HG03103 (cell line): ENCODE measurements at regions not wholly inside any gene's neighbourhood (a gene's known extent, or its start where the extent isn't known, plus 50 kb on each side); places are given as distances from the start of the nearest gene placed in this dataset.

Experiments used
- ATAC-seq: cut with Tn5 transposase; IDR thresholded peaks from one replicate; pipeline ENCODE4 v1.9.1; 2021; ENCODE audit warnings: low read depth; ENCODE audit not compliant: unreplicated experiment

DNA sequence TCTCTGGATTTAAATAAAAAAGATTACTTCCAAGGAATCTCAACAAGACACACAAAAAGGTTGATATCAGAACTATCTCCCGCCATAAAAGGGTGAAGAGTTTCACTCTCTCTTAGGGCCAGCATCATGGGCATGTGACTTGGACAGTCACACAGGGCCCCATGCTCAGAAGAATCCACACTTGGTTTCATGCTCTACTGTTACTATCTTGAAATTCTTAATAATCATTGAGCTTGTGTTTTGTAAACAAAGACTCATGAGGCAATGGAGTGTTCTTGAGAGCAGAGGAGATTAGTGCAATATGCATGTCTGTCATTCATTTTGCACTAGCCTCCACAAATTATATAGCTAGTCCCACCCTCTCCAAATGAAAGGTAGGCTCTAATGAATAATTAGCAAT is 58.4 kb downstream of the HMHB1 start:
- no peak for ATAC-seq

DNA sequence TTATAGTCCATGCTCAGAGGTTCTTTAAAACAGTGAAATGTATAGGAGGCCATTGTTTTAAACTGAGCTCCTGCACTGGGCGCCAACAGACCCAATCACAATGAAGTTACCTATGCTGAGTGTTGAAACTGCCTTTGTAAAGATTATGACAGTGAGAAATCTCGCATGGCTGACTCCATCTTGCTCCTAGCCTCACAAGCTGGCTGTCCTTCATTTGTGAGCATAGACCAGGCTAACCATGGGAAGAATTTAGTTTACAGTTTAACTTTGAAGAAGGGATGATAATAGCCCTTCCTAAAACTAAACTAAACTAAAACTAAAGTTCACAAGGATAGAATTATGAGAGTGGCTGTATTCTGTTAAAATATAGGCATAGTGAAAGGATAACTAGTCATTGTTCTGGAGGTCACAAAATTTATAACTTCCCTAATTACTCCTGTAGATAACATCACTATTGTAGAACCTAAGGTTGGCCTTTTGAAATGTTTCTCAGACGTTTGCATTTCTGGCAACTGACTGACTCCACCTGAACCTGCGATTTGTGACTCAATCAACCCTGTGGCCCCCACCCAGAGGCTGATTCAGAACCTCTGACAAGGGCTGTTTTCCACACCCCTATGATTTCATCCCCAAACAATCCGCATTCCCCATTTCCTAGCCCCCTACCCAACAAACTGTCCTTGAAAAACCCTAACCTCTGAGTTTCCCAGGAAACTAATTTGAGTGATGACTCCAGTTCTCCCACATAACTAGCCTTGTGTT is 59.1 kb downstream of the HMHB1 start:
- ATAC-seq, result no peak

DNA sequence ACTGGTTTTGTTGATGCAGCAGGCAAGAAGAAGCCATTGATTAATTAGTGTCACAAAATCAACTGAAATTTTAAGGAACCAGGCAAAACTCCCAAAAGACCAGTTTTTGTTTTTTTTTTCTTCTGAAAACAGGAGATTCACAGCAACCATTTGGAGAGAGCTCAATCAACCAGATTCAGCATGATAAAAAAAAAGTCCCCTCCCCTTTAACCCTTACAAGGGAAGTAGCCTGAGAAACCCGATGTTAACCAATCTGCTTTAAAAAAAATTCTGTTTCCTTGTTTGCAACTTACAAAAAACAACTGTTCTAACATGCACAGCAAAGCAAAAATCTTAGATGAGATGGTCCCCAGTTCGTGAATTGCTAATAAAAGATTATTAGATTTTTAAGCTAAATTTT is 59.7 kb downstream of the HMHB1 start:
- no peak for ATAC-seq

DNA sequence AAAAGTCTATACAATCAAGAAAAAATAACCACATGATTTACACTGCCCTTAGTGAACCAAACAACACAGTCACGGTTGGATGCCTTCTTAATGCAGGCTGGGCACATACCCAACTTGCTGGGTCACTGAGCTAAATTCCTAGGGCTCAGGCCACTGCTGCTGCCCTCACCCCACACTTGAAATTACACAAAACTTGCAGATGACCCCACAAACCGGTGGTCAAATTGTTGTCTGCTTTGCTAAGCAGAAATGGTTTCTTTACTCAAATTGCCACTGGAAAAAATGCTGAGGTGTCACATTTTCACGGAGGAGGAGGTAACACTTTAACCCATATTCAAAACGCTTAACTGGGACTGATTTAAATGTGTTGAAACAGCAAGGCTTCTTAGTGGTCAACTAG is 62.4 kb downstream of the HMHB1 start:
- no peak for ATAC-seq

DNA sequence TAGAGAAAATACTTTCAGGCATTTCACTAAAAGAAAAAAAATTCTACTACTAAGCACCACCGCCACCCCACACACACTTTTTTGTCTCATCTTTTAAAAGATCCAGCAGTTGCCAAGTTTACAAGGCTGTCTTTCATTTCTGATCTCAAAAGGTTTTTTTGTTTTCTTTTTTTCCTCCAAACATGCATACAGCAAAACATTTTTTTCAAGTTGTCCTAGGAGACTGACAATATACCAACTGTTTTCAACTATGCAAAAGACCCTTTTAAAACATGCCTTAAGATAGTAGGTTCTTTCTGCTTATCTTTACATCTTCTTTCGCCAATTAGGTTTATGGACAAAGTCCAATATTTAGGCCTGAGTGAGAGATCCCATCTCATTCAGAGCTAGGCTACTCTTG is 65.2 kb downstream of the HMHB1 start:
- ATAC-seq, result no peak

DNA sequence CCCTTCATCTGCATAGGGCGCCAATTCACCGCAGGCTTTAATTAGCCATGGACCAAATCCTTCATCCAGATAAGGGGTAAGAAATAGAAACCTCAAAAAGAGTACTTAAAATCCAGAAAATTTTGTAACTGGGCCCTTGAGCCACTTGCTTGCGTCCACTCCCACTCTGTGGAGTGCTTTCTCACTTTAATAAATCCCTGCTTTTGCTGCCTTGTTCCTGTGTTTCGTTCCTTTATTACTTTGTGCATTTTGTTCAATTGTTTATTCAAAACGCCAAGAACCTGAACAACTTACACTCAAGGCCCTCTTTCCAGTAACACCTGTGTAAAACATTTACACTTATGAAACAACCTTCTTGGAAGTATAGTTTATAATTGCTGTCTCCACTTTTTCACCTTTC is 66.5 kb downstream of the HMHB1 start:
- ATAC-seq, result no peak

DNA sequence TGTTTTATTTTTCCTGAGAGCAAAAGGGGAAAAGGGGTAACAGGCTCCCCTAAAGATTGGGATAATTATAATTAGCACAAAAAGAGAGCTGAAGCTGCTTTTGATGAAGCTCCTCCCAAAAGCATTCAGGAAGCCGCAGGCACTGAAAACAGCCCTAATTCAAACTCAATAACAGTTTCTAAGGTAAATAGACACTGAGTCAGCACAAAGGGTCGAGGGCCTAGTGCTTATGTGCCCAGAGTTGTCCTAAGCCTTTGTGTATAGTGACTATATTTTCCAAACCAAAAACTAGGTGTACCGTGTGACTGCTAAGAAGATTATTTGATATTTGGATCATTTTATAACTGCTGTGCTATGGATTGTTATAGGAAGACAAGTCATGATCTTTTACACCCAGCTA is 67.7 kb downstream of the HMHB1 start:
- ATAC-seq, result no peak

DNA sequence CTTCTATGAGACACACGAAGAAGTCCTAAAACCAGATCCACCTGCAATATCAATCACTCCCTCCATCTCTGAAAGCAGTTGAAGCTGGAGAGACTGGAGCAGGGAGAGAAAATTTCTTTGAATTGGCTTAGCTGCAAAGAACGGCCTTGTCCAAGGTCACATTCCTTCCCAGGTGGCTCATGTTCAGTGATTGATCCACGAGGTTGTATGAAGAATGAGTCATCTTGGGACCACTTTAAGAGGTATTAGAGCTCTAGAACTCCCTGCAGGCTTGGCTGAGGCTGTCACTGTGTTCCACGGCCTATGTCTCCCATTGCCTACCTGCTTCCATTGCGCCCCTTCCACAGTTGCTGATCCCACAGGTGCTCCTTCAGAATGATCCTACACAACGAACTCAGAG is 68.2 kb downstream of the HMHB1 start:
- ATAC-seq, result no peak

DNA sequence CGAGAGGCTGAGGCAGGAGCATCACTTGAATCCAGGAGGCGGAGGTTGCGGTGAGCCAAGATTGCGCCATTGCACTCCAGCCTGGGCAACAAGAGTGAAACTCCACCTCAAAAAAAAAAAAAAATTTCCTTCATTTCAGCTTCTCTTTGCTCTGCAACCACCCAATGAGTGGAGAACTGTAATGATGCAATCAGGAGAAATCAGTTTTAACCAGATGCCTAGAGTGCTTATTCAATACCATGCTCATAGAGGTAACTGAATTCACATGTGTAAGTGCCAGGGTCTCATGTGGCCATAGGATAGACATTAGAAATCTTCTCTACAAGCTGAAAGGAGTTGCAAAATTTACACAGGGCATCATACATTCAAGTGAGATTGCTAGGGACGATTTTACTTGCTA is 70.6 kb downstream of the HMHB1 start:
- no peak for ATAC-seq

DNA sequence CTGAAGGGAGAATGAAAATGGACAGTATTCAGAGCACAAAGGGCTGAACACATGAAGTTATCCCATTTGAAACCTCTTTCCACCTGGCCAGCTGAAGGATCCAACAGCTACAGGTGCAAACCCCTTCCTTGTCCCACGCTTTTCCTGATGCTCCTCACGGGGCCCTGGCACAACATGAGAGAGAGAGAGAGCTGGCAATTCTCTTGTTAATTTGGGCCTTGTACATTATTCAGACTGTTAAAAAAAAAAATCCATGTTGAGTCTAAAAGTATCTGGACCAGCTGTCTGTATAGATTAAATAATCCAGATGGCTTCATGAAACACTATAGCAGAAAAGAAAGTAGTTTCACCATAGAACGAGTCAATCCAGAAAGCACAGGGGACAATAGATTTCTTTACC is 74.1 kb downstream of the HMHB1 start:
- no peak for ATAC-seq

DNA sequence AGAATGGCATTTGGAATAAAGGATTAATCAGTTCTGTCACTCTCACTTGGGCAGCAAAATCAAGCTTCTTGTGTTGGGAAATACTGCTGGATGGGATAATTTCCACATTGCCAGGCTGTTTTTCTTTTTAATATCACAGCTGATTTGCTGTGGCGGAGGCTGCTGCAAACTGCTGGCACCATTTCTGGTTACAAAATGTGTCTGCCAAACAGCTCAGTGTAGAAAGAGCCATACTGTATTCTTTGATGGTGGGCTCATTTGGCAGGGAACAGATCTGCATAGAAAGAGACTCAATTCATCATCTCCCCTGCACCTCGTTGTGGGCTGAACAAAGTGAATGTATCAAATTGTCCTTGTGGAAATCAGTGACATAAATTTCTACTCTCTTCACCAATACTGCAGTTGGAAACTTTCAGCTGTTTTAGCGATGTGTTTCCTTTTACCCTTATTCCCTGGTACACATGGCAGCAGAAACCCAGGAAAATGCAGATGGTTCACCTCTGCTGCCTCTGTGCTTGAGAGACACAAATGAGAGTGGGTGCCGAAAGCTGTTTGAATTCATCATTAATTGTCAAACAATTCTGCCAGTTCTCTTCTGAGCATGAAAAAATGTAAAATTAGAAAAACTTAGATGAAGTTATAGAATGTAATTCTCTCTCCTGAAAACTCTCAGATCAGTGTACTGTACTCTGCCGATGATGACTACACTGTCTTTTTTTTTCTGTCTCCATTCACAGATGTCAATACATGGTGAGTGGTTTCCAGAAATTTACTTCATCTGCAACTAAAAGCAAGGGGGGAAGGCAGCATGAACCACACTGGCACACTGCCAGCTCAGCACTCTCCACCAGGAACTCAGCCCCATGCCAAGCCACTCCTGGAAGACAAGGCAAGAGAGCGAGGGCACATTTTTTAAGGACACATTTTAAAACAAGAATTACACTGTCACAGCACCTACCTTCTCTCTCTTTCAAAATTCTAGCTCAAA is 75.0 kb downstream of the HMHB1 start:
- no peak for ATAC-seq

DNA sequence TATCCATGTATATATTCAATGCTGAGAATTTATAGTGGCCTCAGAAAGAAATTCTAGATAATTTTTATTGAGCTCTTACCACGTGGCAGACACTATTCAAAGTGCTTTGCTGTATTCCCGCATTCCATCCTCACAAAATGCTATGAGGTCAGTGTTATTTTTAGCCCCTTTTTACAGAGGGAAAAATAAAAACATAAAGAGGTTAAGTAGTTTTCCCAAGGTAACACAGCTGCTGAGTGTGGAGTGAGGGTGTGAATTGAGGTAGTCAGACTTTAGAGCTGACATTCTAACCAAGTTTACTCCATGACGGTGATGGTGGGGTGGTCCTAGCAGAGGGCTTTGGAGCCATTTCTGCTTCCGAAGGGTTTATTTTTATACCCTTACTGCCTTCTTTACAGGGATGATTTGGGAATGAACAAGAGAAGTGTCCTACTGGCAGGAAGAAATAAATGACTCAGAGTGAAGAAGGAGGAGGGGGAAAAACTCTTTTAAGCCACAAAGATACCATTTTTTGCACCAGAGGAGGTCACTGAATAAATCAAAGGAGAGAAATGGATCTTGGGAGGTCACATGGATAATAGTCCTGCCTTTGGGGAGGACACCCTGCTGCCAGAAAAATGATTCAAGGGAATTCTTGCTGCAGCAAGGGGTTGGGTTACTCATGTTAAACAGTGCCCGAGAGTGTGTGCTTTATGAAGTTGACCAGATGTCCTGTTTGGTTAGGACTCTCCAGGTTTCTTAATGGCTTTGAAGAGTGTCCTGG is 76.1 kb downstream of the HMHB1 start:
- ATAC-seq, result no peak

DNA sequence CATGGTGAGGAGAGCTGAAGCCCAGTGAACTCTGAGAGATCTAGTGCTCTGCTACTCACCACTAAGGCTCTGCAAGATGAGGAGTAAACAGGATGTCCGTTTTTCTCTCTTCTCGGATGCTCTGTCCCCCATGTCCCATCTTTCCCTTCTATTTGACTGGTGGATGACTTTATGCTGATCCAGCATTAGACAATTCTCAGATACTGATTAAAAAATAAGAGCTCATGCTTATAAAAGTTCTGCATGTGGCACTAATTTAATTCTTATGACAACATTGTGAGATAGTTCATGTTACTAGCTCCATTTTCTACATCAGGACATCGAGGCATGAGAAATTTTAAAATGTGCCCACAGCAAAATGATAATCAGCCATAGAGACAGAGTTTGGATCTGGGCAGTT is 77.0 kb downstream of the HMHB1 start:
- no peak for ATAC-seq

DNA sequence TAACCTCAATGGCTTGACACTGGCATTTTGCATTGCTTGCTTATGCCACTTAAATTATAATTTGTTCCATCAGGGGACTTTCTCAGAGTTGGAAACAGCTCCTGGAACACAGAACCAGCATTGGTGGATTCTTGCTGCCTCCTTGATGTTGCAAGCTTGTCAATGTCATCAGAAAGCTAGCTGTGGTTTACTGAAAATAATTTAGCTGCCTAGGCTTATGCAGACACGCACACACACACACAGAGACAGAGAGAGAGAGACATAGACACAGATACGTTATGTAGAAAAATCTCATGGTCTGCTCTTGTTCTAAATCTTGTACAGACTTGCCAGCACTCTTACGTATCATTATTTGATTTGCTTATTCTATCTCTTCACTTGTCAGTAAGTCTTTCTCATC is 78.0 kb downstream of the HMHB1 start:
- ATAC-seq, result no peak

DNA sequence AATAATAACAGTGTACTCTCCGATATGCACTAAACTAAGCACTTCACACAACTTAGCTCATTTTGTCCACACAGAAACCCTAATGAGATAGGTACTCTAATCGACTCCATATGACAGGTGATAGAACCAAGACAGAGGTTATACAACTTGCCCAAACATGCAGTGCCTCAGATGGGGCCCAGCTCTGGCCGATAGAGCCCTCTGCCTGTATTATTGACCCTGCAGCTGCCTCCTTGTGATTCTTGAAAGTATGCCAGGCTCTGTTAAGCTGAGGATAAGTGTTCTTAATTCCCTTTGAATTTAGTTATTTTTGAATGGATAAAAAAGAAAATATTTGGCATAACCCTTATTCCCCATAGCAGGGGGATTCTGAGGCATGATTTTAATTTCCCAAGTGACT is 78.5 kb downstream of the HMHB1 start:
- no peak for ATAC-seq

DNA sequence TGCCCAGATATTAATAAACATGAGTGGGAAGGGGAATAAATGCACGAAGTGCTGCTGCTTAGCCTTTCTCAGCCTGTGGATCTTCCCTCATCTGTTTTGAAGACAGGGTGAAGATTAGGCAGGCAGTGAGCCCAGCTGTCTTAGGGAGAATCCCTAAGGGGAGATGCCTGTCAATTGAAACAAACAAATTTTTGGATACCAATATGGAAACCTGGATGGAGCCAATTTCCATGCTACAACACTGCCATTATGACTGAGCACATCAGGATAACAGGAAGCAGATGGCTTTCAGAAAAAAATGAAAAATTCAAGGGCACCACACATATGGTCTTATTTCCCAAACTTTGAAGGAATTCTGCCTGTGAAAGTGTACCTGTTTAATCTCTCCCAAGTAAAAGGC is 80.3 kb downstream of the HMHB1 start:
- ATAC-seq, result no peak

DNA sequence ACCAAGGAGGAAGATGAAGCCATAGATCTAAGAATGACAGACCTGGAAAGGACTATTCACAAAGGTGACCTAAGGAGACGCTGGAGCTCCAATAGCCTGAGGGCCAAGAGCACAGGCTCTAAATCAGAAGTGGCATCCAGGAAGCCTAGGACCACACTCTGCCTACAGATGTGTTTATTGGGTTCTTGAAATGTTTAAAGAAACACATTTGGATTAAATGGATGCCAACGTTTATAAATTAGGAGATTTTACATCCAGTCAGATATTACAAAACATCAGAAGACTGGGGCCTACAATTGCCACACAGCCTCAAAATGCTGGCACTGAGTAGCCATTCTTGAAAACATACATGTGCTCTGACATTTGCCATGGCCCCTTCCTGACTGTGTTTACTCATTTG is 80.9 kb downstream of the HMHB1 start:
- no peak for ATAC-seq

DNA sequence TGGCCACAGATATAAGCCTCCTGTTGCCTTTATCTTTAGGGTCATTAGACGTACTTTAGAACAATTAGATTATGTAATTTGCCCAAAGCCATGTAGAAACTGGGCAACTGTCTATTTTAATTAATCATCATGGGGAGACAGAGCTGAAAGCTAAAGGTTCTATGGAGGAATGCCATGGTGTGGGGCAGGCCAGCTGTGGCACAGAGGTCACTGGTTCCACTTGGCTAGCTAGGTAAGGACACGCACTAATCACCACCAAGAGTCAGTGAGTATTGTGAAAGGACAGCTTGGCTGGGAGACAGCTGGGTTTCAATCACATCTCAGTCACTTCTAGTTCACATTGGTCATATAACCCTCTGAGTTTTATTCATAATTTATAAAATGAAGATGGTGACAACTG is 81.7 kb downstream of the HMHB1 start:
- ATAC-seq, result no peak

DNA sequence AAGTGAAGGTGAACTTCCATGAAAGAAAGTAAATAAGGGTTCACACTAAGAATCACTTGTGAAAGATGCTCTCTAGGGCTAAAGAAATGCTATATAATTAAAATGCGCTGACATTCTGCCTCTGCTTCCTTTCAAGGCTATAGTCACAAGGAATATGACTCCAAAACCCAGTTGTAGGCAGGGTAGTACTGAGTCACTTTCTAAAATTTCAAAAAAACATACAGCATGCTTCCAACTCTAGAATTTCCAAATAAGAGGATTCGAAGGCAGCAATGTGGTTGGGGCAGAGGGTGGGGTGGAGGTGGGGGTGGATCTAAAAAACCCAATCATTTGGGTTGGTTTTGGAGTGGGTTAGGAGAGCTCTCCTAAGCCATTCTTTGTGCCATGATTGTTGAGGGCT is 84.6 kb downstream of the HMHB1 start:
- ATAC-seq, result no peak

DNA sequence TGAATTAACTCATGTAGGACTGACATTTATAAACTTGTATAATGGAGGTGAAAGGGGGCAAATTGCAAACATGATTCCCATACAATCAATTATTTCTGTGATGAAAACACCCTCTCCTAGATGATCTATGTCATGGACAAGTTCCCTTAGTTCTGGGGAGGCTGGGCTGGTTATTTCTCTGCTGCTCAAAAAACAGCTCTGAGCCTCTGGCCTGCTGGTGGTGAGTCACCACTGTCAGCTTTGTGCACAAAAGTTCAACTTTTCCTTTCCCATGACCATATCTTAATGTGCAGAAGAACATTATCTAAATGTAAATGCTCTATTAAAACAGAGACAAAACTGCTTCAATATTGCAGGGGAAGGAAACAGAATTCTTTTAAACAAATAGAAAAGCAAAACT is 85.0 kb downstream of the HMHB1 start:
- no peak for ATAC-seq

DNA sequence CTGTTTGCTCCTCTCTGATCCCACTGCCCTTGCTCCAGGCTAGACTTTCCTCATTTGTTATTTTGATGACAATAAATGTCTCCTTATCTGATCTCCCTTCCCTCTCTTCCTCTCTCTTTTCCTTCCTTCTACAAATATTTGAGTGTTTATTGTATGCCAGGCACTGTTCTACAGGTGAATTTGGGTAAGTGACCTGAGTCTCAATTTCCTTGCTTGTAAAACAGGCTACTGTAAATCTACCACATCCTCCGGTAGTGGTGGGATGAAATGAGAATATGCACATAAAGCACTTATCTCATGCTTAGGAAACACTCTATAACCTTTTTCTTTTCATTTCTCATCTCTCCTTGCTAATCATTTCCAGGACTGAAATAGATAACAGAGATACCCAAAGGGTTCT is 86.4 kb downstream of the HMHB1 start:
- no peak for ATAC-seq
